A673 (cell line): ENCODE measurements at regions not wholly inside any gene's neighbourhood (a gene's known extent, or its start where the extent isn't known, plus 50 kb on each side); places are given as distances from the start of the nearest gene placed in this dataset.

Source experiments
- BruUV-seq: library from RNA; stranded (reverse); fragments of 400-500 nt; replicated peaks from 2 replicates; lab custom pipeline; 2021; lab: Mats Ljungman, UMichigan
- CTCF ChIA-PET: fragments of 300-600 bp; sonication (Branson Sonifier 250); formaldehyde crosslinking; loops from one replicate; lab custom pipeline; 2022; ENCODE audit warnings: antibody characterized with exemption; lab: Charles Lee
- POLR2A ChIA-PET: fragments of 300-600 bp; sonication (Branson Sonifier 250); formaldehyde crosslinking; loops from one replicate; lab custom pipeline; 2022; ENCODE audit warnings: antibody characterized with exemption; ENCODE audit not compliant: low non-redundant PET; lab: Charles Lee
- DNase-seq: peaks from one replicate; pipeline ENCODE4 v3.0.0-alpha.2; 2015; ENCODE audit warnings: low spot score
- H3K27ac ChIP-seq: fragments of 200-600 bp; sonication (generic); 2 replicates; pipeline ENCODE4 v1.5.1; 2016; ENCODE audit warnings: mixed run types, low read depth, mild to moderate bottlenecking, mixed read lengths, antibody characterized with exemption, low read length; ENCODE audit not compliant: poor library complexity, severe bottlenecking
- H3K27me3 ChIP-seq: fragments of 200-600 bp; sonication (generic); replicated peaks from 2 replicates; pipeline ENCODE4 v1.6.1; 2017; ENCODE audit warnings: mixed run types, low read depth, mild to moderate bottlenecking, mixed read lengths, antibody characterized with exemption, low read length; ENCODE audit not compliant: insufficient read depth, poor library complexity
- H3K36me3 ChIP-seq: fragments of 200-600 bp; sonication (generic); 2 replicates; pipeline ENCODE4 v1.6.1; 2016; ENCODE audit warnings: mixed run types, mild to moderate bottlenecking, mixed read lengths, antibody characterized with exemption, low read length; ENCODE audit not compliant: insufficient read depth, poor library complexity, severe bottlenecking
- H3K4me1 ChIP-seq: fragments of 200-600 bp; sonication (generic); 2 replicates; pipeline ENCODE4 v1.6.1; 2017; ENCODE audit warnings: mixed run types, mild to moderate bottlenecking, mixed read lengths, antibody characterized with exemption, low read length; ENCODE audit not compliant: insufficient read depth, poor library complexity, severe bottlenecking
- H3K4me3 ChIP-seq: fragments of 200-600 bp; sonication (generic); 2 replicates; pipeline ENCODE4 v1.5.1; 2016; ENCODE audit warnings: low read depth, mixed run types, mild to moderate bottlenecking, mixed read lengths, low read length; ENCODE audit not compliant: poor library complexity, severe bottlenecking
- H3K9me3 ChIP-seq: fragments of 200-600 bp; sonication (generic); 2 replicates; pipeline ENCODE4 v1.6.1; 2016; ENCODE audit warnings: mixed run types, low read depth, mild to moderate bottlenecking, mixed read lengths, antibody characterized with exemption, low read length; ENCODE audit not compliant: poor library complexity, severe bottlenecking
- EZH2 ChIP-seq: fragments of 200-600 bp; sonication (generic); IDR thresholded peaks from 2 replicates; pipeline ENCODE4 v1.6.1; 2017; ENCODE audit warnings: borderline replicate concordance, low read depth, mild to moderate bottlenecking, mixed read lengths, antibody characterized with exemption, low read length; ENCODE audit not compliant: poor library complexity, severe bottlenecking
- intact Hi-C: fragments of 100-400 bp; cut with micrococcal nuclease; formaldehyde crosslinking; loops from one replicate; pipeline ENCODE4 v1.10.0; 2022; ENCODE audit not compliant: unreplicated experiment
- TF ChIP-seq, protein P1 (sequence below): fragments of 300-800, 200-600 bp; sonication (generic); conservative IDR thresholded peaks from 2 replicates; pipeline ENCODE4 v1.5.1; 2017; ENCODE audit warnings: low read depth, mild to moderate bottlenecking, antibody characterized with exemption, low read length, moderate library complexity, mixed read lengths

DNA sequence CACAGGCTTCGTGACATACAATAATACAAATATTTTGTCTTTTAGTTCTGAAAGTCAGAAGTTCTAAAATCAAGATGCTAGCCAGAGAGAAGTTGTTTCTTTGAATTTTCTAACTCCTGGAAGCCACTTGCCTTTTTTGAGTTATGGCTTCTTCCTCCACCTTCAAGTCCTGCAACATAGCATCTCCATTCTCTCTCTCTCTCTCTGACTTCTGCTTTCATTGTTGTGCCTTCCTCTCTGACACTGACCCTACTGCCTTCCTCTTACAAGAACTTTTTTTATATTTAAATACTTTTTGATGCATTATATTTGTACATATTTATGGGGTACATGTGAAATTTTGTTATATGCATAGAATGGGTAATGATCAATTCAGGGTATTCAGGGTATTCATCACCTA lies 205.9 kb downstream of the MAP2K6 start:
- Histone ChIP-seq H3K36me3 (no peaks in the 10 kb centered on the region), H3K27me3 (peaks cover 12% of the 10 kb centered on the region), H3K4me3 (no peak overlapping the region), H3K27ac (no peak overlapping the region), H3K4me1 (no peaks in the 10 kb centered on the region), H3K9me3 (no peaks in the 10 kb centered on the region)
- BruUV-seq = no TSS peak
- TF ChIP-seq, protein P1, sequence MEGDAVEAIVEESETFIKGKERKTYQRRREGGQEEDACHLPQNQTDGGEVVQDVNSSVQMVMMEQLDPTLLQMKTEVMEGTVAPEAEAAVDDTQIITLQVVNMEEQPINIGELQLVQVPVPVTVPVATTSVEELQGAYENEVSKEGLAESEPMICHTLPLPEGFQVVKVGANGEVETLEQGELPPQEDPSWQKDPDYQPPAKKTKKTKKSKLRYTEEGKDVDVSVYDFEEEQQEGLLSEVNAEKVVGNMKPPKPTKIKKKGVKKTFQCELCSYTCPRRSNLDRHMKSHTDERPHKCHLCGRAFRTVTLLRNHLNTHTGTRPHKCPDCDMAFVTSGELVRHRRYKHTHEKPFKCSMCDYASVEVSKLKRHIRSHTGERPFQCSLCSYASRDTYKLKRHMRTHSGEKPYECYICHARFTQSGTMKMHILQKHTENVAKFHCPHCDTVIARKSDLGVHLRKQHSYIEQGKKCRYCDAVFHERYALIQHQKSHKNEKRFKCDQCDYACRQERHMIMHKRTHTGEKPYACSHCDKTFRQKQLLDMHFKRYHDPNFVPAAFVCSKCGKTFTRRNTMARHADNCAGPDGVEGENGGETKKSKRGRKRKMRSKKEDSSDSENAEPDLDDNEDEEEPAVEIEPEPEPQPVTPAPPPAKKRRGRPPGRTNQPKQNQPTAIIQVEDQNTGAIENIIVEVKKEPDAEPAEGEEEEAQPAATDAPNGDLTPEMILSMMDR = no peak
- no peak for TF ChIP-seq EZH2
- CTCF ChIA-PET = no interaction called here
- intact Hi-C loops = no loop called here
- no peak for DNase-seq
- POLR2A ChIA-PET = no interaction called here

DNA sequence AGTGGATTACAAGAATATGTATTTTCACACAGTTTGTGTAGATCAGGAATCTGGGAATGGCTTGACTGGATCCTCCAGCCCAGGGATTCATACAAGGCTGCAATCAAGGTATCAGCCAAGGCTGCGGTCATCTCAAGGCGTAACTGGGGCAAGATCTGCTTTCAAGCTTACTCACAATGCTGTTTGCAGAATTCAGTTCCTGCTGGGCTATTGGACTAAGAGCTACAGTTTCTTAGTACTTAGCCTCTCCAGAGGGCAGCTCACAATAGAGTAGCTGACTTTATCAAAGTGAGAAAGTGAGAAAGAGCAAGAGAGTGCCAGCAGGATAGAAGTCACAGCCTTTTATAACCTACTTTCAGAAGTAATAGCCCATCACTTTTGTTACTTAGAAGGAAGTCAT lies 211.0 kb downstream of the MAP2K6 start:
- POLR2A ChIA-PET = no interaction called here

DNA sequence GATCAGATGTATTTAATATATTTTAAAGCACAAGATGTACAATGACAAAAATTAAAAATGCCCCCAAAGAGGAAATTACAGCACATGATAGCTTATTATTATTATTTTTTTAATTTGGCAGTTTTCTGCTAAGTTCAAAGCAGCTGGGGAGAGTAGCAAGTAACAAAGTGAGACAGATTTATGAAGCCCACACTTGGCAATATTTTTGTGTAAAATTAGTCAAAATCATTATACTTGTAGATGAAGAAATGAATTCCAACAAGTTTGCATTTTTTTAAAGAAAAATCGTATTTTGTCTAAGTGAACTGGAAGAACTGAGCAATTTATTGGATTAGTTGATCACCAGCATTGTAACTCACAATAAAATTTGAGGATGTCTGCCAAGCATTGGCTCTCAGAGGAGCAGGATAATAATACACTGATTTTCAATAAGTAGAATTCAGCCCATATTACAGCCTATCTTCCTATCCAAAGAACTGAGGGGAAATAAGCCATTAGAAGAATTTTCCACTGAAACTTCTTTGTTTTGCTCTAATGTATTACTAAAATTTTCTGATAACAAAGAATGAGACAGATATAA lies 215.6 kb downstream of the MAP2K6 start:
- Histone ChIP-seq H3K36me3 (no peaks in the 10 kb centered on the region), H3K4me1 (no peaks in the 10 kb centered on the region), H3K27me3 (no peaks in the 10 kb centered on the region), H3K27ac (no peak overlapping the region), H3K9me3 (no peaks in the 10 kb centered on the region), H3K4me3 (no peak overlapping the region)
- POLR2A ChIA-PET = no interaction called here
- no peak for TF ChIP-seq EZH2
- TF ChIP-seq, protein P1 = no peak
- no peak for DNase-seq
- CTCF ChIA-PET = no interaction called here
- BruUV-seq = no TSS peak
- intact Hi-C loops = no loop called here

More for the DNA sequence above, 211.0 kb downstream of the MAP2K6 start:
- no peaks in the 10 kb centered on the region for H3K4me1 ChIP-seq
- no TSS peak for BruUV-seq
- peaks cover 5% of the 10 kb centered on the region for H3K27me3 ChIP-seq
- no peak for DNase-seq
- CTCF ChIA-PET = no interaction called here
- H3K4me3 ChIP-seq = no peak overlapping the region
- TF ChIP-seq EZH2 = no peak
- H3K36me3 ChIP-seq = no peaks in the 10 kb centered on the region
- intact Hi-C loops = no loop called here
- H3K9me3 ChIP-seq = no peaks in the 10 kb centered on the region
- H3K27ac ChIP-seq = no peak overlapping the region

DNA sequence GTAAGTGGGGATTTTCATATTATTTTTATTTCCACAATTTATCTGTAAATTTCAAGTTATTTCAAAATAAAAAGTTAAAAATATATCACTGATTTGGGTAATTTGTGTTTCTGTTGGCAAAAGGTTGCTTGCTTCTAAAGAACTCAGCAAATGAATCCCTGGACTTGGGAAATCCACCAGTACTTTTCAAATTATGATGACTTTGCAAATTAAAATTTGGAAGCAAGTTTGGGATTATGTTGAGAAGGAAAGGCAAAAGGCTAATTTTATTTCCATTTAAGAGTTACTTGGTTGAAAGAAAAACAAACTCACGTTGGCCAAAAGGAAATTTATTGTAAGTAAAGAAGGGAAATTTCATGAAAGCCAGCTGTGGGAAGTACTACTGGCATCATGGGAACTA lies 220.3 kb downstream of the MAP2K6 start:
- DNase-seq = no peak
- Histone ChIP-seq H3K36me3 (no peaks in the 10 kb centered on the region), H3K9me3 (no peaks in the 10 kb centered on the region), H3K27me3 (peaks cover 2% of the 10 kb centered on the region), H3K4me1 (no peaks in the 10 kb centered on the region), H3K27ac (no peak overlapping the region), H3K4me3 (no peak overlapping the region)
- TF ChIP-seq, protein P1 = no peak
- TF ChIP-seq EZH2 = no peak
- ChIA-PET CTCF (no interaction called here), POLR2A (no interaction called here)
- intact Hi-C loops = no loop called here
- BruUV-seq = no TSS peak
